ENCODE measurements at regions not wholly inside any gene's neighbourhood (a gene's known extent, or its start where the extent isn't known, plus 50 kb on each side); places are given as distances from the start of the nearest gene placed in this dataset.
"Not testable (repeated sequence)": the region's sequence is repeated elsewhere in the genome, so short reads cannot be mapped to it uniquely, and the experiment has no call there.

DNA sequence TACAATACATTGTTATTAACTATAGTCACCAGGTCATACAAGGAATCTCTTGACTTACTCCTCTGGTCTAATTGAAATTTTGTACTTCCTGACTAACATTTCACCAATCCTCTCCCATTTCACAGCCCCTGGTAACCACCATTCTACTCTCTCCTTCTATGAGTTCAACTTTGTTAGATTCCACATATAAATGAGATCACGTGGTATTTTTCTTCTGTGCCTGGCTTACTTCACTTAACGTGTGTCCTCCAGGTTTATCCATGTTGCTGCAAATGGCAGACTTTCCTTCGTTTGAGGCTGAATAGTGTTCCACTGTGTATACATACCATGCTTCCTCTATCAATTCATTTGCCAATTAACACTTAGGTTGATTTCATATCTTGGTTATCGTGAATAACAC is 128.5 kb downstream of the CHD9NB start:
- H3K4me3 Mint-ChIP-seq = no peak overlapping the region

DNA sequence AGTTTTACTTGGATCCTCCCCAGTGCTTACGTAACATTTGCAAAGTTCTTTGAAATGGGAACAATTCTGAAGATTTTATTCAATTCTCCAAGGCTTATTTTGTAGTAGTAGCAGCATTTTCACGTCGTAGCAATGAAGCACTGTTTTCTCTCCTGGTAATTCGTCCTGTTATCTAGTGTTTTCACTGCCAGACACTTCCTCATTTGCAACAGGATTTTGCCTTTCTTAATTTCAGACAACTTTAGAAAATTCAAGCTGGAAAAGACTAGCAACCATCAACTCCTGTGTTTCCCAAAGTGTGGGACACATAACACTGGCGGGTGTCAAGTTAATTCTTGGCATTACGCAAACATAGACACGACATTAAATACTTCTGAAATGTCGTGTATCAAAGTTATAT is 131.6 kb downstream of the CHD9NB start:
- H3K4me3 Mint-ChIP-seq = no peak overlapping the region
- no peak for DNase-seq
- H3K4me1 Mint-ChIP-seq = no peaks in the 10 kb centered on the region
- H3K27ac Mint-ChIP-seq = no peak overlapping the region
- H3K9me3 Mint-ChIP-seq = peaks cover 0 to 2% (median 0%) of the 10 kb centered on the region in 6 donors
- peaks cover 0 to 9% (median 9%) of the 10 kb centered on the region in 3 donors for H3K27me3 Mint-ChIP-seq (ENCODE audit: low read depth in 3 of 3)
- no peaks in the 10 kb centered on the region for H3K36me3 Mint-ChIP-seq

More for the DNA sequence above, 128.5 kb downstream of the CHD9NB start:
- peaks cover 0 to 2% (median 0%) of the 10 kb centered on the region in 6 donors for H3K9me3 Mint-ChIP-seq
- no peak for DNase-seq
- no peaks in the 10 kb centered on the region for H3K36me3 Mint-ChIP-seq
- no peaks in the 10 kb centered on the region for H3K4me1 Mint-ChIP-seq
- no peak overlapping the region for H3K27ac Mint-ChIP-seq
- peaks cover 0 to 9% (median 3%) of the 10 kb centered on the region in 3 donors for H3K27me3 Mint-ChIP-seq (ENCODE audit: low read depth in 3 of 3)

DNA sequence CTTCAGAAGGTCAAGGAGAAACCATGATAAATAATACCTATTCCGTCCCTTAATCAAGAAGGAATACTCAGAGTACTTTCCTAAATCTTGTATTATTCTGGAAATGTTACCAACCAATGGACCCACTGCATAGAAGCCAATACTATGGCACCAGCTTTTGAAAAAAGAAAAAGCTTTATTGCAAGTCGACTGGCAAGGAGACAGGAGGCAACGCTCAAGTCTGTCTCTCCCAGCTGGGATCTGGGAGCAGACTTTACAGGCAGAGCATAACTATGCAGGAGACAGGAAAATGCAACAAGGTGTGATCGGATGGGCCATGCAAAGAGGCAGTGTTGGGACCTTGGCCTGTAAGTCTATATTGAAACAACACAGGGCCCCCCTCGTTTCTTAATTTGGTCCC is 132.4 kb downstream of the CHD9NB start:
- DNase-seq = no peak
- peaks cover 0 to 9% (median 9%) of the 10 kb centered on the region in 3 donors for H3K27me3 Mint-ChIP-seq (ENCODE audit: low read depth in 3 of 3)
- H3K27ac Mint-ChIP-seq = no peak overlapping the region
- H3K9me3 Mint-ChIP-seq = peaks cover 0 to 2% (median 0%) of the 10 kb centered on the region in 6 donors
- no peaks in the 10 kb centered on the region for H3K4me1 Mint-ChIP-seq
- no peaks in the 10 kb centered on the region for H3K36me3 Mint-ChIP-seq
- H3K4me3 Mint-ChIP-seq = no peak overlapping the region

DNA sequence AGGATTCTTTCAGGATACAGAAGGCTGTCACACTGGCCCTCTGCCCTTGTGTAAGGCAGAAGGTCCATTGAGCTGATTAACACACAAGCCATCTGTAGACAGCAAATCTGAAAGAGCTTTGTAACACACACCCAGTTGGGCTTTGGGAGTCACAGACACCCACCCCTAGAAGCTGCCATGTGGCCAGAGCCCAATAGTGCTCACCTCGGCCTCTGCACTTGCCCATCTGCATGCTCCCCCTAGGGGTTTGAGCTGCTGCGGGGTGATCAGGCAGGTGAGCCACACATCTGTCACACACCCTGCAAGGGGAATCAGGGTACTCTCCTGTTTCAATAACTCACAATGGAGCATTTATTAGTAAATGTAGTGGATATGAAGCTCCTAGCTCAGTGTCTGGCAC is 138.3 kb downstream of the CHD9NB start:
- H3K9me3 Mint-ChIP-seq = peaks cover 0 to 4% (median 0%) of the 10 kb centered on the region in 6 donors

DNA sequence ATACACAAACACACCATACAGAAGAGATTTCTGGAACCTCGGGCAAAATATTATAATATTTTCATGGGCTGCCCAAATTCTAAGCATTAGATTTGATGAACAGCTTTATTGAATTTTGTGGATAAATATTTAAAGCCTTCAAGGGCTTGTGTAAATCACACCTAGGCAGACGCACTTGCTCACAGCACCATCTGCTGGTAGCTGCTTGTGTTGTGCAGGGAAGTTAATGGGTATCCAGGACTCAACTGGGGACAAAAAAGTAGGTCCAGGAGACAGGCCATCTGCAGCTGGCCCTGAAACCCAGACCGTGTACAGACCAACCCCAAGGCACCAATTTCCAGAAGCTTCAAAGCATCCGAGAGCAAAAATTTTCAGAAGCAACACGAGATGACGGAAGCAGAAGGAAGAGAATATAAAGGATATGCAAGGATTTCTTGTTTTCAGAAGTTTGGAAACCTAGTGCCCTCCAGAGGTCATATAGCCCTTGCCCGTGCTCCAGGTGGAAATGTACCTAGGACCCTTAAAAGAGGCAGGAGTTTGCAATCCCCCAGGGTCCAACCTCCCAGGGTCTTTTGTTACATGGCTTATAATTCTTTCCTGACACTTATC is 140.0 kb downstream of the CHD9NB start:
- H3K4me1 Mint-ChIP-seq = no peaks in the 10 kb centered on the region
- peak in 1 of 3 donors; percentile 1 for DNase-seq
- H3K27ac Mint-ChIP-seq = no peak overlapping the region
- peaks cover 0 to 7% (median 0%) of the 10 kb centered on the region in 3 donors for H3K27me3 Mint-ChIP-seq (ENCODE audit: low read depth in 3 of 3)
- no peak overlapping the region for H3K4me3 Mint-ChIP-seq
- H3K36me3 Mint-ChIP-seq = no peaks in the 10 kb centered on the region
- peaks cover 0 to 2% (median 0%) of the 10 kb centered on the region in 6 donors for H3K9me3 Mint-ChIP-seq

More for the DNA sequence above, 138.3 kb downstream of the CHD9NB start:
- DNase-seq = no peak
- peaks cover 0 to 9% (median 1%) of the 10 kb centered on the region in 3 donors for H3K27me3 Mint-ChIP-seq (ENCODE audit: low read depth in 3 of 3)
- H3K4me1 Mint-ChIP-seq = no peaks in the 10 kb centered on the region
- no peak overlapping the region for H3K4me3 Mint-ChIP-seq
- no peak overlapping the region for H3K27ac Mint-ChIP-seq
- H3K36me3 Mint-ChIP-seq = no peaks in the 10 kb centered on the region

DNA sequence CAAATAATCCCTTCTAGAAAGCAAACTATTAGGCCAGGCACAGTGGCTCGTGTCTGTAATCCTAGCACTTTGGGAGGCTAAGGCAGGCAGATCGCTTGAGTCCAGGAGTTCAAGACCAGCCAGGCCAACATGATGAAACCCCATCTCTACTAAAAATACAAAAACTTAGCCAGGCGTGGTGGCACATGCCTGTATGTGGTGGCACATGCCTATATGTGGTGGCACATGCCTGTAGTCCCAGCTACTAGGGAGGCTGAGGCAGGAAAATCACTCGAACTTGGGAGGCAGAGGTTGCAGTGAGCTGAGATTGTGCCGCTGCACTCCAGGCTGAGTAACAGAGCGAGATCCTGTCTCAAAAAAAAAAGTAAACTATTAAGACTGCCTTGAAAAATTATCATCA is 144.6 kb downstream of the CHD9NB start:
- not testable (repeated sequence) for H3K36me3 Mint-ChIP-seq; H3K4me3 Mint-ChIP-seq; H3K27me3 Mint-ChIP-seq (ENCODE audit: low read depth in 3 of 3); H3K4me1 Mint-ChIP-seq; DNase-seq; H3K27ac Mint-ChIP-seq; H3K9me3 Mint-ChIP-seq

DNA sequence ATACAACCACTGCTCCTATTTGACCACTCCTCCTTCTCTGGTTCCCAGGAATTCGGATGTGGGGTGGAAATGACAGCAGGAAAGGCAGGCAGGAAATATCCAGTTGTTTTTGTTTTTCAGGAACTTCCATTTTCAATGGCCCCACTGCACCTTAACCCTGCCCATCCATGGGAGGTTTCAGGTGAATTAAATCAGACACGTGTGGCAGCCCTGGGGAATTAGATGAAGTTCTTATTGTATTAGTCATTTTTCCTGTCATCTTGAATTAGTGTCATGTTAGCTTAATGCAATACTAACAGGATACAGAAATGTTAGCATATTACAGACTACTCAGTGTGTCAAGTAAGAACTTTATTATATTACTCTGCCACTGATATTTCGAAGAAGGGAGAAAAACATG is 146.4 kb downstream of the CHD9NB start:
- DNase-seq = no peak
- Mint-ChIP-seq H3K27me3 (ENCODE audit: low read depth in 3 of 3) (peaks cover 0 to 7% (median 0%) of the 10 kb centered on the region in 3 donors), H3K9me3 (peaks cover 0 to 3% (median 0%) of the 10 kb centered on the region in 6 donors), H3K27ac (no peak overlapping the region), H3K36me3 (no peaks in the 10 kb centered on the region), H3K4me3 (no peak overlapping the region), H3K4me1 (no peaks in the 10 kb centered on the region)

DNA sequence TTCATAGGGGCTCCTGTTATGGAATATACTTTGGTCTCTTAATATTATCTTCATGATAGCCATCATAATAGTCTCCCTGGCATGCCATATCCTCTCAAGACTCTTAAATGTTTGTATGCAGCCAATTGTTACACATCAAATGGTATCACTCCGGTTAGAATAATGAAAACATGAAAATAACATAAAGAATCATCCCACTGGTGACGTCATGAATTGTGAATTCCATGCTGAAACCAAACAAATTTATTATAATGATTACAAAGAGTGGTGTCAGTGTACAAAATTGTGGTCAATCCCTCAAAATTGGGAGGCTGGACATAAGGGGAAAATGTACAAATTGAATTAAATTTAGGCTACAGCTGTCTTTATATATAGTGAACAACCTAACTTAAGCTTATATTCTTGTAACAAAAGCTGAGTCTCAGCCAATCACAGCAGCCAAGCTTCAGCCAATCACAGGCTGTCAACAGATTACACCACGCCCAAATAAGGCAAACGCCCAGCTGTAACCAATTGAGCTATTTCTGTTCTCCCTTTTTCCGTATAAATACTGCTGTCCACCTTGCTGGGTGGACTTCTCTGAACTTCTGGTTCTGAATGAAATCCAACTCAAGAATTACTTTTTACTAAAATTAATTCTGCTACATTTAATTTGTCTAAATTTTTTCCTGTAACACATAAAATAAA is 156.1 kb downstream of the CHD9NB start:
- no peak for DNase-seq
- Mint-ChIP-seq H3K4me1 (no peaks in the 10 kb centered on the region), H3K4me3 (no peak overlapping the region), H3K27me3 (ENCODE audit: low read depth in 3 of 3) (peaks cover 0 to 12% (median 0%) of the 10 kb centered on the region in 3 donors), H3K9me3 (peaks cover 0 to 12% (median 4%) of the 10 kb centered on the region in 6 donors), H3K36me3 (no peaks in the 10 kb centered on the region), H3K27ac (no peak overlapping the region)

DNA sequence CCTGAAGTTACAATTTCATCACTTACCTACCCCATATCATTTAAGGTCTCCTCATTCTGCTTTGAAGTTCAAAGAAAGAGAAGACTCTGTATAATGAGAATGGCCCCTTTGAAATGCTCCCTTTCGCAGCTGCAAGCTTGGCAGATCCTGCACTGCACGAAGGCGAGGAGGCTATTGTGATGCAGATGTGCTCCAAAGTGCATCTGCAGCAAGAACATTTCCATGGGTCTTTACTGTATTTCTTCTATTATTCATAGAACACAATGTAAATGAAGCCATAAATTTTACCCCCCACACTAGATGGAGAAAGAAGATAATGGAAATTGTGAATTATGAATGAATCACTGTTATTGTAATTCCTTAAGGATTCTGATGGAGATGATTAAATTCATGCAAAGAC is 178.7 kb downstream of the CHD9NB start:
- H3K27ac Mint-ChIP-seq = no peak overlapping the region
- H3K4me3 Mint-ChIP-seq = no peak overlapping the region
- DNase-seq = no peak
- H3K9me3 Mint-ChIP-seq = peaks cover 0 to 2% (median 0%) of the 10 kb centered on the region in 6 donors
- no peaks in the 10 kb centered on the region for H3K36me3 Mint-ChIP-seq
- H3K27me3 Mint-ChIP-seq (ENCODE audit: low read depth in 3 of 3) = peaks cover 0 to 2% (median under 1%) of the 10 kb centered on the region in 3 donors
- H3K4me1 Mint-ChIP-seq = no peaks in the 10 kb centered on the region

DNA sequence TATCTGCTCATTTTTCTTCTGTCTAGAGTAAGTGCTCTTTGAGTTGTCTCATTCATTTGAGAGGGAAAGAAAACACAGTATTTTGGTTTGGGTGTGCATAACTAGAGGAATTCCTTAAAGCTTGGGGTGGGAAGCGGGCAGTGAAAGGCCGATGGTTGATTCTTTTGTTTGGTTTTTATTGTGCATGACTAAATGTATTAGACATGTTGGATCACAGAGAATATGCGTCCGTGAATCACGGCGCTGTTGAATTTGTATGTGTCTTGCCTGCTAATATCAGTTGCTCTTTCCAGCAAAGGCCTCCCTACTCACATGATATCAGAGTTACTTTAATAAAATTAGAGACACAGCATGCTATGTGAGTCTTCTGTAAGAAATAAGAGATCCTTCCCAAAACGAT is 180.0 kb downstream of the CHD9NB start:
- peaks cover 0 to 2% (median 0%) of the 10 kb centered on the region in 6 donors for H3K9me3 Mint-ChIP-seq
- no peak overlapping the region for H3K27ac Mint-ChIP-seq
- no peaks in the 10 kb centered on the region for H3K36me3 Mint-ChIP-seq
- H3K27me3 Mint-ChIP-seq (ENCODE audit: low read depth in 3 of 3) = peaks cover 0 to 3% (median 0%) of the 10 kb centered on the region in 3 donors
- no peak overlapping the region for H3K4me3 Mint-ChIP-seq
- H3K4me1 Mint-ChIP-seq = no peaks in the 10 kb centered on the region
- no peak for DNase-seq

DNA sequence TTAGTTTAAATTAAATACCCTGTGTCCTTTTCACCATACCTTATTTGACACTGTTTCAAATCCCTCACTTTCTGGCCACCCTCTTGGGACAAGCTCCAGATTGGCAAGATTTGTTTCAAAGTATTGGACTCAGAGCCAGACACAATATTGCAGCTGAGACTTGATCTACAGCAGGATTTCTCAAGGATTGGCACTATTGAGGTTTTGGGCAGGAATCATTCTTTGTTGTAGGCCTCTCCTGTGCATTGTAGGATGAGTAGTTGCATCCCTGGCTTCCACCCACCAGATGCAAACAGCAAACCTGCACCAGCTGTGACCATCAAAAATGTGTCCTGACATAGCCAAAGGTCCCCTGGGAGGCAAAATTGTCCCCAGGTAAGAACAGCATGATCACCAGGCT is 181.2 kb downstream of the CHD9NB start:
- Mint-ChIP-seq H3K36me3 (no peaks in the 10 kb centered on the region), H3K27ac (no peak overlapping the region), H3K27me3 (ENCODE audit: low read depth in 3 of 3) (peaks cover 0 to 3% (median 0%) of the 10 kb centered on the region in 3 donors), H3K4me3 (no peak overlapping the region), H3K9me3 (peaks cover 0 to 4% (median 0%) of the 10 kb centered on the region in 6 donors), H3K4me1 (no peaks in the 10 kb centered on the region)
- DNase-seq = no peak

DNA sequence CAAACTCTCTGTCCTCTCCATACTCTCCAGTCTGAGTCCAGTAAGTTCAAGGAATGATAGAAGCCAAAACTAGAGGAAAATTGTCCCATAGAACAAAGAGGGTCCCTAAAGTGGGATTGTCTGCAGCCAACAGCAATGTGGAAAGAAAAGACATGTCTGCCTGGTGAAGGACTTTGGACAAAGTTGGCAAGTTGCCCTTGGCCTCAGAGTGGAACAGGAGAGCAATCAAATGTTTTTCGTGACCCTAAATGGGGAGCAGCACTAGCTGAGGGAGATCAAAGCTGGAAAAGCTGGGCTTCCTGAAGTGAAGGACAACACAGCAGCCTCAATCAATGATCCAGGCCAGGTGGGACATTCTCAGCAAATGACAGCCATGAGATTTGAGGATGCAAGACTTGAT is 183.5 kb downstream of the CHD9NB start:
- Mint-ChIP-seq H3K27me3 (ENCODE audit: low read depth in 3 of 3) (peaks cover 0 to 3% (median 0%) of the 10 kb centered on the region in 3 donors), H3K4me3 (no peak overlapping the region), H3K27ac (no peak overlapping the region), H3K36me3 (no peaks in the 10 kb centered on the region), H3K9me3 (peaks cover 0 to 2% (median 0%) of the 10 kb centered on the region in 6 donors), H3K4me1 (no peaks in the 10 kb centered on the region)
- no peak for DNase-seq

DNA sequence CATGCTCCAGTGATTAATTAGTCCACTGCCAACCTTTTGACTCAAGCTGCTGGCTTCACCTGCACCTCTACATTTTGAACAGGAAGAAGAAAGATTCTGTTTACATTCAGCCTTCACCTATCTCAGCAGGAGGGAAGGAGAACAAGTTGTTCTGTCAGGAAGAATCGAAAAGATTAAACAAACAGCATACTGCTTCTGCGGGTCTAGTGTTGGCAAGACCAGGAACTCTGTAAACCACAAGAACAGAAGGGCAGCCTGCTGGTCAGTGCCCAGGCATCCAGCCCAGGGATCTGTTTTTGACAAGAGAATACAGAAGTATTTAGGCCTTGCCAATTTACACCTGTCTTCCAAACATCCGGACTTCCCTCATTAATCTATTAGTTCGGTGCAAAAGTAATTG is 189.7 kb downstream of the CHD9NB start:
- no peak for DNase-seq
- no peak overlapping the region for H3K4me3 Mint-ChIP-seq
- peaks cover 0 to 4% (median 0%) of the 10 kb centered on the region in 6 donors for H3K9me3 Mint-ChIP-seq
- H3K36me3 Mint-ChIP-seq = no peaks in the 10 kb centered on the region
- no peak overlapping the region for H3K27ac Mint-ChIP-seq
- H3K4me1 Mint-ChIP-seq = no peaks in the 10 kb centered on the region
- no peaks in the 10 kb centered on the region for H3K27me3 Mint-ChIP-seq (ENCODE audit: low read depth in 3 of 3)

DNA sequence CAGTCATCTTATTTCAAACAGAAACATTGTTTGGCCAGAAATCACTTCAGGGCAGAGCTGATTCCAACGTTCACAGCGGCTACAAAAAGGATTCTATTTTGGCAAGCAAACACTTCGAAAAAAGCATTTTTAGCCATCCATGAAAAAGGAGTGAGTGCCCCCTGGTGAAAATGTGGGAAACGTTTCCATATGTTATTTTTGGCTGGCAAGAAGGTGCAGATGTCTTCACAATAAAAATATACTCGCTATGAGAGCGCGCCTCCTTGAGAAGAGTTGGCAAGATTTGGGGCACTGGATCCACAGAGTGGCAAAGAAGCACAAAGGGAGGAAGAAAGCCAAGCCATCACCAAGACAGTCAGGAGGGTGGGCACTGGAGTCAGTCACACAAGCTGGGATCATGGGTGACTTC is 191.1 kb downstream of the CHD9NB start:
- Mint-ChIP-seq H3K36me3 (no peaks in the 10 kb centered on the region), H3K4me1 (no peaks in the 10 kb centered on the region), H3K4me3 (no peak overlapping the region), H3K27me3 (ENCODE audit: low read depth in 3 of 3) (no peaks in the 10 kb centered on the region), H3K9me3 (peaks cover 0 to 2% (median 0%) of the 10 kb centered on the region in 6 donors), H3K27ac (no peak overlapping the region)
- no peak for DNase-seq

All from immature natural killer cell (primary cell).